ENCODE measurements at regions not wholly inside any gene's neighbourhood (a gene's known extent, or its start where the extent isn't known, plus 50 kb on each side); places are given as distances from the start of the nearest gene placed in this dataset.
A peak's percentile ranks its signal among the peaks of the same experiment; 100 is the strongest.

- no peaks in the 10 kb centered on the region for H3K36me3 Mint-ChIP-seq (ENCODE audit: low read depth)
- TF ChIP-seq, protein P1, sequence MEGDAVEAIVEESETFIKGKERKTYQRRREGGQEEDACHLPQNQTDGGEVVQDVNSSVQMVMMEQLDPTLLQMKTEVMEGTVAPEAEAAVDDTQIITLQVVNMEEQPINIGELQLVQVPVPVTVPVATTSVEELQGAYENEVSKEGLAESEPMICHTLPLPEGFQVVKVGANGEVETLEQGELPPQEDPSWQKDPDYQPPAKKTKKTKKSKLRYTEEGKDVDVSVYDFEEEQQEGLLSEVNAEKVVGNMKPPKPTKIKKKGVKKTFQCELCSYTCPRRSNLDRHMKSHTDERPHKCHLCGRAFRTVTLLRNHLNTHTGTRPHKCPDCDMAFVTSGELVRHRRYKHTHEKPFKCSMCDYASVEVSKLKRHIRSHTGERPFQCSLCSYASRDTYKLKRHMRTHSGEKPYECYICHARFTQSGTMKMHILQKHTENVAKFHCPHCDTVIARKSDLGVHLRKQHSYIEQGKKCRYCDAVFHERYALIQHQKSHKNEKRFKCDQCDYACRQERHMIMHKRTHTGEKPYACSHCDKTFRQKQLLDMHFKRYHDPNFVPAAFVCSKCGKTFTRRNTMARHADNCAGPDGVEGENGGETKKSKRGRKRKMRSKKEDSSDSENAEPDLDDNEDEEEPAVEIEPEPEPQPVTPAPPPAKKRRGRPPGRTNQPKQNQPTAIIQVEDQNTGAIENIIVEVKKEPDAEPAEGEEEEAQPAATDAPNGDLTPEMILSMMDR (IDR thresholded peaks at IDR 0.05) = no peak
- DNase-seq = no peak
- H3K27me3 Mint-ChIP-seq (ENCODE audit: low read depth, poor library complexity) = peaks cover 9% of the 10 kb centered on the region
- H3K9me3 Mint-ChIP-seq = no peaks in the 10 kb centered on the region
- H3K4me3 Mint-ChIP-seq = no peak overlapping the region
- H3K4me1 Mint-ChIP-seq = peaks cover 27% of the 10 kb centered on the region
- H3K27ac Mint-ChIP-seq = no peak overlapping the region
Observed at GRCh38 chr5:2861605-2862004, 110.1 kb upstream of the IRX2 start.

DNA sequence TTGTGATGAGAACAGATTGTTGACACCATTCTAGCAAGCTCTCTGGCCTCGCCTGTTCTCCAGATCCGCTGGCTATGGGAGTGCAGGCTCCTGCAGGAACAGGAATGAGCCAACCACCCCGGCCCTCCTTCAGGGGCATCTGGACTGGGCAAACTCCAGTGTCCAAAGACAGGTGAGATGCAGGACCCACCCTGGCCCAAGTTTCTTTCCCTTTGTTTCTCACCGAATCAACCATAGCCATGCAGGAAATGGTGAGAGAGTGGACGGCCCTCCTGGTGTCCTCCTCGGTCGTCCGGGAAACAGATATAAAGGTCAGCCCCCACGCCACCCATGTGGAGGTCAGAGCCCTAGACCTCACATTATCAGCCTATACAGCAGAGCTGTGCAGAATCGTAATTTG lies 108.6 kb upstream of the IRX2 start:
- TF ChIP-seq, protein P1 (IDR thresholded peaks at IDR 0.05) = no peak
- Mint-ChIP-seq H3K36me3 (ENCODE audit: low read depth) (no peaks in the 10 kb centered on the region), H3K4me1 (peaks cover 18% of the 10 kb centered on the region), H3K27ac (no peak overlapping the region), H3K27me3 (ENCODE audit: low read depth, poor library complexity) (peaks cover 12% of the 10 kb centered on the region), H3K9me3 (no peaks in the 10 kb centered on the region), H3K4me3 (no peak overlapping the region)
- no peak for DNase-seq

DNA sequence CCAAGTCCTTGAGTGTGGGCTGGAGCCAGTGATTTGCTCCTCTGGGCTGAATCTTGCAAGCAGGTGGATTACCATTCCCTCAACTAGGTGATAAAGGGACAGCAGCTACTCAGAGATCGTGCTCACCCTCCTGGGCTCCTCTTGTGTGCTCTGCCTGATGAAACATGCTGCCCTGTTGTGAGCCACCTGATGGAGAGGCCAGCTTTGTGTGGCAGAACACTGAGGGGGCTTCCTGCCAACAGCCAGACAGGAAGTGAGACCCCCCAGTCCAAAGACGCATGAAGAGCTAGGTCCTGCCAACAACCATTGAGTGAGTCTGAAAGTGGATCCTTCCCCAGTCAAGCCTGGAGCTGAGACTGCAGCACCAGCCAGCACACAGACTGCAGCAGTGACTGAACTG lies 106.4 kb upstream of the IRX2 start:
- H3K9me3 Mint-ChIP-seq = peaks cover 4% of the 10 kb centered on the region
- H3K27me3 Mint-ChIP-seq (ENCODE audit: low read depth, poor library complexity) = peaks cover 14% of the 10 kb centered on the region
- peaks cover 18% of the 10 kb centered on the region for H3K4me1 Mint-ChIP-seq
- H3K4me3 Mint-ChIP-seq = no peak overlapping the region
- H3K27ac Mint-ChIP-seq = peak overlapping the region; percentile 57
- TF ChIP-seq, protein P1 (IDR thresholded peaks at IDR 0.05) = no peak
- no peaks in the 10 kb centered on the region for H3K36me3 Mint-ChIP-seq (ENCODE audit: low read depth)
- no peak for DNase-seq

GRCh38 chr5:2856206-2856605 lies 104.7 kb upstream of the IRX2 start:
- TF ChIP-seq, protein P1 (IDR thresholded peaks at IDR 0.05) = no peak
- peaks cover 8% of the 10 kb centered on the region for H3K4me1 Mint-ChIP-seq

DNA sequence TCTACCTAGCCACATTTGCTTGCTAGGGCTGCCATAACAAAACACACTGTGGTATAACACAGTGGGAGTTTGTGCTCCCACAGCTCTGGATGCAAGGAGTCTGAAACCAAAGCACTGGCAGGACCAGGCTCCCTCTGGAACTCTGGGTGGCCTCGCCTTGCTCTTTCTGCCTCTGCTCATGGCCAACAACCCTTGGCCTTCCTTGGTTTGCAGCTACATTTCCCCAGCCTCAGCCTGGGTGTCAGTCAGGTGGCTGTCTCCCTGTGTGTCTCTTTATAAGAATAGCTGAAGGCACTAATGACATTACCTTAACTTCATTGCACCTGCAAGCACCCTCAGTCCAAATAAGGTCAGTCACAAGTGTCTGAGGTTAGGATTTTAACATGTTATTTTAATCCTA lies 101.0 kb upstream of the IRX2 start:
- TF ChIP-seq, protein P1 (IDR thresholded peaks at IDR 0.05) = no peak
- Mint-ChIP-seq H3K27ac (no peak overlapping the region), H3K27me3 (ENCODE audit: low read depth, poor library complexity) (peaks cover 17% of the 10 kb centered on the region)

More at GRCh38 chr5:2856206-2856605, 104.7 kb upstream of the IRX2 start:
- Mint-ChIP-seq H3K27me3 (ENCODE audit: low read depth, poor library complexity) (peaks cover 20% of the 10 kb centered on the region), H3K27ac (no peak overlapping the region), H3K4me3 (no peak overlapping the region), H3K9me3 (peaks cover 4% of the 10 kb centered on the region), H3K36me3 (ENCODE audit: low read depth) (no peaks in the 10 kb centered on the region)
- no peak for DNase-seq

GRCh38 chr5:2851895-2852294 lies 100.4 kb upstream of the IRX2 start:
- H3K4me3 Mint-ChIP-seq = no peak overlapping the region
- H3K27ac Mint-ChIP-seq = no peak overlapping the region

More for the DNA sequence above, 101.0 kb upstream of the IRX2 start:
- peaks cover 4% of the 10 kb centered on the region for H3K9me3 Mint-ChIP-seq
- H3K4me1 Mint-ChIP-seq = no peaks in the 10 kb centered on the region
- no peaks in the 10 kb centered on the region for H3K36me3 Mint-ChIP-seq (ENCODE audit: low read depth)
- no peak for DNase-seq
- no peak overlapping the region for H3K4me3 Mint-ChIP-seq

More at GRCh38 chr5:2851895-2852294, 100.4 kb upstream of the IRX2 start:
- TF ChIP-seq, protein P1 (IDR thresholded peaks at IDR 0.05) = no peak
- peaks cover 4% of the 10 kb centered on the region for H3K9me3 Mint-ChIP-seq
- H3K4me1 Mint-ChIP-seq = no peaks in the 10 kb centered on the region
- peaks cover 17% of the 10 kb centered on the region for H3K27me3 Mint-ChIP-seq (ENCODE audit: low read depth, poor library complexity)
- no peak for DNase-seq
- H3K36me3 Mint-ChIP-seq (ENCODE audit: low read depth) = no peaks in the 10 kb centered on the region
